Hematopoietic multipotent progenitor cell treated with erythropoietin and hydrocortisone succinate and interleukin-3 and kit ligand, for 17 days (in vitro differentiated cells): ENCODE measurements at regions not wholly inside any gene's neighbourhood (a gene's known extent, or its start where the extent isn't known, plus 50 kb on each side); places are given as distances from the start of the nearest gene placed in this dataset.
"Not testable (repeated sequence)": the region's sequence is repeated elsewhere in the genome, so short reads cannot be mapped to it uniquely, and the experiment has no call there.

Experiments
- DNase-seq: peaks from one replicate; pipeline ENCODE4 v3.0.0-alpha.2; 2015; ENCODE audit warnings: low spot score

DNA sequence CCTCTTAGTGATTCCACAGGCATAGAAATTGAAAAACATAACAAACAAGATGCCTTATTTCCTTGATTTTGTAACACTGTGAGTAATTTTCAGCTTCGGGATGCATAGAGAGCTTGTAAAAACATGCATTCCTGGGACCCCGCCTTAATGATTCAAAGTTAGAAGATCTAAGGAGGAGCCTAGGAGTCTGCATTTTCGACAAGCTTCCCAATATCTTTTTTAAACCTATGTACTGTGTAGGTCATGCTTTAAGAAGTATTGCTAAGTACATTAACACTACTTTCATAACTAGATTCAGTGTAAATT, 109.8 kb upstream of the ZNF516 start:
- DNase-seq = no peak

GRCh38 chr18:76604108-76604934, 109.3 kb upstream of the ZNF516 start:
- no peak for DNase-seq

- DNase-seq = no peak
Observed at GRCh38 chr18:76602191-76602590, 107.1 kb upstream of the ZNF516 start.

DNA sequence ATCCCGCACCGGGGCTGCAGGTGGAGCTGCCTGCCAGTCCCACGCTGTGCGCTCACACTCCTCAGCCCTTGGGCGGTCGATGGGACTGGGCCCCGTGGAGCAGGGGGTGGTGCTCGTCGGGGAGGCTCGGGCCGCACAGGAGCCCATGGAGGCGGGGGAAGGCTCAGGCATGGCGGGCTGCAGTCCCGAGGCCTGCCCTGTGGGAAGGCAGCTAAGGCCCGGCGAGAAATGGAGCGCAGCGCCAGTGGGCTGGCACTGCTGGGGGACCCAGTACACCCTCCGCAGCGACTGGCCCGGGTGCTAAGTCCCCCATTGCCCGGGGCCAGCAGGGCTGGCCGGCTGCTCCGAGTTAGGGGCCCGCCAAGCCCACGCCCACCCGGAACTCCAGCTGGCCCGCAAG, 105.0 kb upstream of the ZNF516 start:
- DNase-seq = not testable (repeated sequence)

- no peak for DNase-seq
Observed at GRCh38 chr18:76594966-76595365, 99.9 kb upstream of the ZNF516 start.

DNA sequence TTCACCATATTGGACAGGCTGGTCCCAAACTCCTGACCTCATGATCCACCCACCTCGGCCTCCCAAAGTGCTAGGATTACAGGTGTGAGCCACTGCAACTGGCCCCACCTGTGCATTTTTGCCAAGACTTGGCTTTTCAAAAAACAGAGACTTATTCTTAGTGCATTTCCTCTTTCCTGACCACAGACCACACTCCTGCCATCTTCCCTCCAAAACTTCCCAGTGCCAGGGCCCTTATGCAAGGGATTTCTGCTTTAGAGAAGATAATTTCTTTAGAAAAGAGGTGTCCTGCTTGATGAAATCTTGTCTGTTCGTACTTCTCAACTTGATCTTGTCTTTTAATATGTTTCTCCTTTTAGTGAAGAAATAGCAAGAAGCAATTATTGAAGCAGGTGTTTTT, 98.8 kb upstream of the ZNF516 start:
- no peak for DNase-seq

- DNase-seq = no peak
Observed at GRCh38 chr18:76592981-76593381, 97.9 kb upstream of the ZNF516 start.

DNA sequence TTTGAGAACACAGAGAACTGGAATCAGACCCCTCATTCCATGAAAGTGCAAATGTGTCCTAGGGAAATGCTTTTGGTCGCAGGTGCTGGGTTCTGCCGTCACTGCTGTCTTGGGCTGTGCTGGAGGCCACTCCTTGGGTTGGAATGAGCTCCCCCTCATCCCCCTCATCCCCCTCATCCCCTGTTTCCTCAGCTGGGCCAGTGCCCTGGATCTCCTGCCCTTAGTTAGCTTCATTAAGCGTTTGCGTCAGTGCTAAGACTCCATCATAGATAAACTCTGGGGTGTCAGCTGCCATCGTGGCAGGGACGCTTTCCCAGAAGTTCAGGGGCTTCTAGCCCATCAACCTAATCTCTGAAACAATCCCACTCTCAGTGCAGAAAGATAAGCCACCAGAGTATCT, 97.1 kb upstream of the ZNF516 start:
- DNase-seq = no peak

- DNase-seq = no peak
Observed at GRCh38 chr18:76589866-76590265, 94.8 kb upstream of the ZNF516 start.

DNA sequence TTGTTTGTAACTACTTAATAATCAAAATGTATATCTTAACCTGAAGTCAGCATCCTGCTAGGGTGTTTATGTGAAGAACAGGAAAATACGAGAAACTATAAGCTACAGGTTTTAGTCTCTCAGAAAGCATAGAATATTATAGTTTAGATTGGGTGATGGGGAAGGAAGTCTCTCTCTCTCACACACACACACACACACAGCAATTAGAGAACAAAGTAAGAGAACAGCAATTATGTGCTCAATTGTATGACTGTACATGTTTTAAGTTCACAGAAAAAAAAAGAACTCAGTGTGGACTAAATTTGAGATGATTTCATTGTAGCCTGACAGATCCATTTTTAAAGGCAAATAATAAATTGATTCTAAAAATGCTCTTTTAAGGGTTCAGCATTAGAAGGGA, 94.3 kb upstream of the ZNF516 start:
- no peak for DNase-seq

- no peak for DNase-seq
Observed at GRCh38 chr18:76588601-76589226, 93.7 kb upstream of the ZNF516 start.

DNA sequence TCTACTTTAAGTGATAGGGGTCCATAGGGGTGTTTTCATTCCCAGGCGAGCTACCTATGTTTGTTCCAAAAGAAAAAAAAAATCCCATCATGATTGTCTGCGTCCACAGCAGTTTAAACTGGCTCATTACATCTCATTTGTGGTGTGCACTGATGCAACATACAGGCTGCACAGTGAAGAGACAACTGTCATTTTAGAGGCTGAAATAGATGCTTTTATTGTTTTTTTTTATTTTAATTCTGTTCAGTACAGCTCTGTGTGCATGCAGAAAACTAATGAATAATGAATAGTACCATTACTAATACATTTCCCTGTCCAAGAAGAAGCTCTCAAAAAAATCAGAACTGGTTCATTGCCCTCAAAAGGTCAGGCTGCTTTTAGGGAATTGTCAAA, 92.8 kb upstream of the ZNF516 start:
- no peak for DNase-seq

GRCh38 chr18:76587147-76587878, 92.3 kb upstream of the ZNF516 start:
- no peak for DNase-seq

DNA sequence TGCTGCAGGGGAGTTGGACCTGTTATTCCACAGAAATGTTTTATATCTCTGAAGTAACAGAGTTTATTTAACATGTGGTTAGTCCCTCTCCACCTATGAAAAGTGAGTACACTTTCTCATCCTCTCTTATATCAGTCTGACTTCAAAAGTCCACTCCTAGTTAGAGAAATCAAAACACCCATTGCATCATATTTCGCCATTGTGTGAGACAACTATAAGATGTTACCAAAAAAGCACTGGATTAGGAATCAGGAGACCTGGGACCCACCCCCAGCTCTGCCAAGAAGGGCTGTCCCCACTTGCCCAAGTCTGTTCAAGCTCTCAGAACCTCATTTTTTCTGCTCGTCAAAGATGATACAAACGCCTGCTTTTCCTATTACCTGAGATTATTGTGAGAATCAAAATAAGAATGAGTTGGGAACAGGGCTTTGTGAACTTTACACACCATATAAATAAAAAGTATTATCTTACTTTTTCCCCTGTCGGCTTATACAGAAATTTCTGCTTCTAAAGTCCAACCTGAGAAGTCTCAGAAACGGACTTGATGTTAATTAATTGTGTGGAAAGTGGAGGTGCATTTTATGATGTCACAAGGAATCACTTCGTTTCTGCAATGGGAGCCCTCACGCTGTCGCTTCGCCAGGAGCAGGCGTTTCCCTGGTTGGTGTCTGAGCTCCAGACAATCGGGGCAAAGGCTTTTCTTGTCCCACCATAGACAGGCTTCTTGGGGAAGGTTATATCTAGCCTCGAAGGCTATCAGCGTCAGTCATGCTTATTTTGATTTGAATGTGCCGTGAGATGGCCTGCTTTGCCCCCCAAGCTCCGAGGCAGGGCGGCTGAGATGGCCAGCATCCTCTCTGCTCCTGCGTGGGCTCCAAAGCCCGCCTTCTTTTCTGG, 89.6 kb upstream of the ZNF516 start:
- DNase-seq = no peak

GRCh38 chr18:76581261-76581660, 86.2 kb upstream of the ZNF516 start:
- no peak for DNase-seq

- DNase-seq = no peak
Observed at GRCh38 chr18:76580288-76580962, 85.4 kb upstream of the ZNF516 start.

DNA sequence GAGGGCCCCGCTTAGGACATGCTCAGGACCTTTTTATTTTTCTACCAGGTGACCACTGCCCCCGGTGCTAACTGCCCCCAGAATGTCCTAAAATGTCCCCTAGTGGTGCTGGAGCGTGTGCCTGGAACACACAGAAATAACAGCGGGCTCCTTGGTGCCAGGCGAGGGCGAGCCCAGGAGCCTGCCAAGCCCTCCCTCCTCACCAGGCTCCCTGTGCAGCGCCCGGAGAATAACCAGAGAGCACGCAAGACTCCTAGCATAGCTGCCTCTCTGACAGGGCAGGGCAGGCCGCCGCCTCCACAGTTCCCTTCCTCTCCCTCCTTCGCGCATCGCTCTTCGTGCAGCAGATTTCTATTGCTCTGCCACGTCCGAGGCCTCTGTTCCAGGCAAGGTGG, 84.3 kb upstream of the ZNF516 start:
- DNase-seq = no peak

- DNase-seq = no peak
Observed at GRCh38 chr18:76578571-76579300, 83.7 kb upstream of the ZNF516 start.

DNA sequence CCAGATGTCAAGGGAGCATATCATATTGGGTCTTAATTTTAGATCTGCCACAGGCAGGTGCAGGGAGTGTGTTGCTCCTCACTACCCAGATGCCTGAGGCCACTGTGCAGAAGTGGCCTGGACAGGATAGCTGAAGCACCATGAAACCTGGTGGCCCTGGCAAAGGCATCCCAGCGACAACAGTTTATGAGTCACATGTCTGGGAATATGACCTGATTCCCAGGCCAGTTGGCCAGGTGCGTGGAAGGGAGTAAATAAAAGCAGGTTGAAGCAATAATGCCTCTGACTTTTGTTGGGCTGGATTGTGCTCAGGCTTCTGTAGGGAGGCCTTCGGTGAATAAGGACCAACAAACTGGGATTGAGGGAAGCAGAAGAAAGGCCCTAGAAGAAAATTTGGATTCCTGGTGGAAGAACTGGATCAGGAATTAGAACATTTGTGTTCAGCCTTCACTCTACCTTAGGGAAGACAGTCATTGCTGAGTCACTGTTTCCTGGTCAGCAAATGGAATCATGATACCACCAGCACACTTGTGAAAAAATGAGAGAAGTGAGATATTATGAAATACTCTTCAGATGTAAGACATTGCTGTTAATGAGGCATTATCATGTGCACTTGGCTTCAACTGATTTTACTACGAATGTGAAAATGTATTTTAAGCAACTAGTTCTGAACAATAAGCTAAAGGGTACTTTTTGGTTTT, 78.4 kb upstream of the ZNF516 start:
- DNase-seq = no peak

DNA sequence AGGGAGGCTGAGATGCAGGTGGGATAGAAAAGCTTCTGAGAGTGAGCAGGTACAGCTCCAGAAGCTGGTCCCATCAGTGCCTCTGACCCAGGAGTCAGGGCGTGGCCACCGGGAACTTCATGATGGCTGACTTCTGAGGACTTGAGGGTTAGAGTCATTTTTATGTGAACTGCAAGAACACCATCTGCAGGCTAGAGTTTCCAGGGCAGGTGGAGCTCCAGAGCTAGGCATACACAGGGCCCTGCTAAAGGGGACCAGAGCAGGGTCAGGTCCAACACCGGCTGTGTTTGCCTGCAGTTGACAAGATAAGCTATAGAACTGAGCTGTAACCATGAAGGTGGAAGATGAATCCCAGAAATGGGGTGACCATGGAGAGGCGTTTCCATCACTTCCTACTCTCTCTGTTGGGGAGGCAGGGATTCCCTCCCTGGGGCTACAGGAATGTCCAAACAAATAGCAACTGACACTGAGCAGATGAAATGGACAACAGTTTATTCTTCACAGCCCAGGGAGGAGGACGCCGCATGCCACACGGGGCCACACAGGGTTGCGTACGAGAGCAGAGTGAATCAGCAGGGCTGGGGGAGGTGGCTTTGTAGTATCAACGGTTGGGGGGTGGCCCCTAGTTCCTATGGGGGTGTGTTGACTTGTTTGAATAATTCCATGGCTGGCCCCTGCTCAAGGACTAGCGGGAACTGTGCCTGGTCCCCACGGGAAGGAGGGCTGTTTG, 77.6 kb upstream of the ZNF516 start:
- DNase-seq = no peak
